ENCODE measurements at regions not wholly inside any gene's neighbourhood (a gene's known extent, or its start where the extent isn't known, plus 50 kb on each side); places are given as distances from the start of the nearest gene placed in this dataset.
A peak's percentile ranks its signal among the peaks of the same experiment; 100 is the strongest.

GRCh38 chr3:106582151-106582550 is 713.3 kb upstream of the CBLB start:
- H3K4me1 ChIP-seq (ENCODE audit: insufficient read depth, poor library complexity, severe bottlenecking) = peaks cover 13% of the 10 kb centered on the region
- H3K27me3 ChIP-seq (ENCODE audit: insufficient read depth, poor library complexity, severe bottlenecking) = no peaks in the 10 kb centered on the region
- no peak for TF ChIP-seq CTCF (IDR thresholded peaks at IDR 0.05; ENCODE audit: poor library complexity, severe bottlenecking)
- ATAC-seq (ENCODE audit: low read depth) = no peak
- no peak for DNase-seq (ENCODE audit: low spot score)
- H3K27ac ChIP-seq (ENCODE audit: poor library complexity, severe bottlenecking) = no peak overlapping the region
- H3K9me3 ChIP-seq (ENCODE audit: severe bottlenecking) = no peaks in the 10 kb centered on the region
- no peaks in the 10 kb centered on the region for H3K36me3 ChIP-seq (ENCODE audit: low read depth)
- H3K4me3 ChIP-seq (ENCODE audit: severe bottlenecking) = no peak overlapping the region

GRCh38 chr3:106587551-106587950 is 718.7 kb upstream of the CBLB start:
- no peak for DNase-seq (ENCODE audit: low spot score)
- Histone ChIP-seq H3K4me3 (ENCODE audit: severe bottlenecking) (no peak overlapping the region), H3K27me3 (ENCODE audit: insufficient read depth, poor library complexity, severe bottlenecking) (no peaks in the 10 kb centered on the region), H3K36me3 (ENCODE audit: low read depth) (no peaks in the 10 kb centered on the region), H3K4me1 (ENCODE audit: insufficient read depth, poor library complexity, severe bottlenecking) (peaks cover 35% of the 10 kb centered on the region), H3K9me3 (ENCODE audit: severe bottlenecking) (no peaks in the 10 kb centered on the region), H3K27ac (ENCODE audit: poor library complexity, severe bottlenecking) (peak overlapping the region; percentile 74)
- no peak for ATAC-seq (ENCODE audit: low read depth)
- TF ChIP-seq CTCF (IDR thresholded peaks at IDR 0.05; ENCODE audit: poor library complexity, severe bottlenecking) = no peak

GRCh38 chr3:106588739-106589138 is 719.9 kb upstream of the CBLB start:
- TF ChIP-seq CTCF (IDR thresholded peaks at IDR 0.05; ENCODE audit: poor library complexity, severe bottlenecking) = no peak
- H3K9me3 ChIP-seq (ENCODE audit: severe bottlenecking) = no peaks in the 10 kb centered on the region
- H3K27me3 ChIP-seq (ENCODE audit: insufficient read depth, poor library complexity, severe bottlenecking) = no peaks in the 10 kb centered on the region
- ATAC-seq (ENCODE audit: low read depth) (peak; percentile 41; the same call in 2 of the 3 replicates), DNase-seq (ENCODE audit: low spot score) (no peak)
- no peak overlapping the region for H3K4me3 ChIP-seq (ENCODE audit: severe bottlenecking)
- H3K27ac ChIP-seq (ENCODE audit: poor library complexity, severe bottlenecking) = peak overlapping the region; percentile 74
- H3K36me3 ChIP-seq (ENCODE audit: low read depth) = no peaks in the 10 kb centered on the region
- peaks cover 35% of the 10 kb centered on the region for H3K4me1 ChIP-seq (ENCODE audit: insufficient read depth, poor library complexity, severe bottlenecking)

GRCh38 chr3:106589311-106589942 is 720.6 kb upstream of the CBLB start:
- Histone ChIP-seq H3K9me3 (ENCODE audit: severe bottlenecking) (no peaks in the 10 kb centered on the region), H3K27ac (ENCODE audit: poor library complexity, severe bottlenecking) (peak overlapping the region; percentile 74), H3K4me3 (ENCODE audit: severe bottlenecking) (no peak overlapping the region), H3K36me3 (ENCODE audit: low read depth) (no peaks in the 10 kb centered on the region), H3K4me1 (ENCODE audit: insufficient read depth, poor library complexity, severe bottlenecking) (peaks cover 35% of the 10 kb centered on the region), H3K27me3 (ENCODE audit: insufficient read depth, poor library complexity, severe bottlenecking) (no peaks in the 10 kb centered on the region)
- no peak for TF ChIP-seq CTCF (IDR thresholded peaks at IDR 0.05; ENCODE audit: poor library complexity, severe bottlenecking)
- DNase-seq (ENCODE audit: low spot score) (no peak), ATAC-seq (ENCODE audit: low read depth) (peak; percentile 92)

GRCh38 chr3:106590216-106590615 is 721.4 kb upstream of the CBLB start:
- Histone ChIP-seq H3K27me3 (ENCODE audit: insufficient read depth, poor library complexity, severe bottlenecking) (no peaks in the 10 kb centered on the region), H3K9me3 (ENCODE audit: severe bottlenecking) (no peaks in the 10 kb centered on the region), H3K4me3 (ENCODE audit: severe bottlenecking) (no peak overlapping the region), H3K27ac (ENCODE audit: poor library complexity, severe bottlenecking) (peak overlapping the region; percentile 74), H3K36me3 (ENCODE audit: low read depth) (no peaks in the 10 kb centered on the region), H3K4me1 (ENCODE audit: insufficient read depth, poor library complexity, severe bottlenecking) (peaks cover 35% of the 10 kb centered on the region)
- no peak for DNase-seq (ENCODE audit: low spot score)
- no peak for ATAC-seq (ENCODE audit: low read depth)
- TF ChIP-seq CTCF (IDR thresholded peaks at IDR 0.05; ENCODE audit: poor library complexity, severe bottlenecking) = no peak
